SK-N-SH (cell line): ENCODE measurements at regions not wholly inside any gene's neighbourhood (a gene's known extent, or its start where the extent isn't known, plus 50 kb on each side); places are given as distances from the start of the nearest gene placed in this dataset.
"Not testable (repeated sequence)": the region's sequence is repeated elsewhere in the genome, so short reads cannot be mapped to it uniquely, and the experiment has no call there.

Experiments
- CTCF ChIA-PET: fragments of 300-600, 350-600 bp; formaldehyde crosslinking; extraction: SDS; loops from one replicate; lab custom pipeline; 2021; lab: Yijun Ruan, JAX
- POLR2A ChIA-PET: fragments of 350-600 bp; sonication (Branson Sonifier 250); formaldehyde crosslinking; extraction: SDS; loops from one replicate; lab custom pipeline; 2020; ENCODE audit warnings: antibody characterized with exemption, inconsistent platforms; lab: Yijun Ruan, JAX
- DNase-seq: peaks from one replicate; pipeline ENCODE4 v3.0.0; 2012
- H2AFZ ChIP-seq: fragments of 200-600 bp; sonication (generic); 2 replicates; pipeline ENCODE4 v1.8.1; 2016; ENCODE audit warnings: antibody characterized with exemption, mild to moderate bottlenecking, low read depth
- H3F3A ChIP-seq: fragments of 200-600 bp; sonication (generic); replicated peaks from 2 replicates; pipeline ENCODE3; 2016; ENCODE audit warnings: antibody characterized with exemption, mild to moderate bottlenecking; ENCODE audit not compliant: insufficient read depth
- H3K27ac ChIP-seq, 2 experiments: fragments of 200-500 bp in 1 of 2; fragments of 200-600 bp in 1 of 2; sonication (Bioruptor generic) in 1 of 2; sonication (generic), shearing (Covaris generic) in 1 of 2; 2 replicates each; pipeline versions ENCODE4 v1.5.1 to v1.6.1; 2014 to 2016; ENCODE audit warnings: low read depth in 2 of 2, inconsistent platforms in 1 of 2, low read length in 1 of 2, mild to moderate bottlenecking in 1 of 2, mixed read lengths in 1 of 2
- H3K27me3 ChIP-seq: fragments of 200-600 bp; sonication (generic), shearing (Covaris generic); 2 replicates; pipeline ENCODE4 v1.6.1; 2016; ENCODE audit warnings: mixed run types; ENCODE audit not compliant: insufficient read depth
- H3K36me3 ChIP-seq, 2 experiments: fragments of 200-500 bp in 1 of 2; fragments of 200-600 bp in 1 of 2; sonication (Bioruptor generic) in 1 of 2; sonication (generic) in 1 of 2; replicated peaks in 1 of 2; 2 replicates each; pipeline versions ENCODE3 to v1.5.1; 2014 to 2016; ENCODE audit warnings: low read length in 1 of 2, mild to moderate bottlenecking in 1 of 2; ENCODE audit not compliant: insufficient read depth in 2 of 2, control insufficient read depth in 1 of 2
- H3K4me1 ChIP-seq, 2 experiments: fragments of 200-500 bp in 1 of 2; fragments of 200-600 bp in 1 of 2; sonication (Bioruptor generic) in 1 of 2; sonication (generic), shearing (Covaris generic) in 1 of 2; 2 replicates each; pipeline versions ENCODE4 v1.5.1 to v1.6.1; 2014 to 2016; ENCODE audit warnings: low read depth in 1 of 2, low read length in 1 of 2, mixed run types in 1 of 2; ENCODE audit not compliant: insufficient read depth in 2 of 2, control insufficient read depth in 1 of 2
- H3K4me2 ChIP-seq: fragments of 200-600 bp; sonication (generic), shearing (Covaris generic); 2 replicates; pipeline ENCODE4 v1.6.1; 2017; ENCODE audit warnings: mixed run types
- H3K4me3 ChIP-seq, 2 experiments: fragments of 200-500 bp in 1 of 2; fragments of 200-600 bp in 1 of 2; sonication (Bioruptor generic) in 1 of 2; sonication (generic), shearing (Covaris generic) in 1 of 2; 2 replicates each; pipeline versions ENCODE4 v1.5.1 to v1.8.1; 2014 to 2016; ENCODE audit warnings: low read depth in 2 of 2, inconsistent platforms in 1 of 2, low read length in 1 of 2, mild to moderate bottlenecking in 1 of 2, mixed read lengths in 1 of 2, moderate library complexity in 1 of 2
- H3K79me2 ChIP-seq: fragments of 200-600 bp; sonication (generic); 2 replicates; pipeline ENCODE4 v1.8.1; 2017; ENCODE audit warnings: mild to moderate bottlenecking; ENCODE audit not compliant: insufficient read depth
- H3K9ac ChIP-seq: fragments of 200-600 bp; sonication (generic); 2 replicates; pipeline ENCODE4 v1.6.1; 2017; ENCODE audit warnings: mixed run types
- H3K9me2 ChIP-seq: fragments of 200-600 bp; sonication (generic); 2 replicates; pipeline ENCODE4 v1.6.1; 2017; ENCODE audit warnings: mixed run types
- H3K9me3 ChIP-seq: fragments of 200-600 bp; sonication (generic); 2 replicates; pipeline ENCODE4 v1.6.1; 2017; ENCODE audit warnings: mixed run types, mild to moderate bottlenecking, moderate library complexity
- H4K20me1 ChIP-seq: fragments of 200-600 bp; sonication (generic); 2 replicates; pipeline ENCODE4 v1.6.1; 2017; ENCODE audit warnings: mild to moderate bottlenecking, mixed run types; ENCODE audit not compliant: insufficient read depth
- WGBS: methylation state at CpG from one replicate; pipeline ENCODE4 v1.1.6; 2017; ENCODE audit warnings: low lambda C conversion rate; 5-methylcytosine and 5-hydroxymethylcytosine counted together

GRCh38 chr16:88260146-88260545 lies 122.6 kb upstream of the ZNF469 start:
- H3K9me3 ChIP-seq, H4K20me1 ChIP-seq, POLR2A ChIA-PET, H3K36me3 ChIP-seq, H3K4me3 ChIP-seq, H3K79me2 ChIP-seq, H3K9ac ChIP-seq, H2AFZ ChIP-seq, H3K9me2 ChIP-seq, H3K4me2 ChIP-seq, H3K27ac ChIP-seq, CTCF ChIA-PET, H3K27me3 ChIP-seq, H3F3A ChIP-seq: not testable (repeated sequence)
- peaks cover 0 to 30% of the 10 kb centered on the region in 2 experiments; a peak in 1 of 4 replicates for H3K4me1 ChIP-seq
- DNase-seq, result peak; percentile 3
- 95% methylated on average over 17 of the region's 17 CpGs for WGBS

DNA sequence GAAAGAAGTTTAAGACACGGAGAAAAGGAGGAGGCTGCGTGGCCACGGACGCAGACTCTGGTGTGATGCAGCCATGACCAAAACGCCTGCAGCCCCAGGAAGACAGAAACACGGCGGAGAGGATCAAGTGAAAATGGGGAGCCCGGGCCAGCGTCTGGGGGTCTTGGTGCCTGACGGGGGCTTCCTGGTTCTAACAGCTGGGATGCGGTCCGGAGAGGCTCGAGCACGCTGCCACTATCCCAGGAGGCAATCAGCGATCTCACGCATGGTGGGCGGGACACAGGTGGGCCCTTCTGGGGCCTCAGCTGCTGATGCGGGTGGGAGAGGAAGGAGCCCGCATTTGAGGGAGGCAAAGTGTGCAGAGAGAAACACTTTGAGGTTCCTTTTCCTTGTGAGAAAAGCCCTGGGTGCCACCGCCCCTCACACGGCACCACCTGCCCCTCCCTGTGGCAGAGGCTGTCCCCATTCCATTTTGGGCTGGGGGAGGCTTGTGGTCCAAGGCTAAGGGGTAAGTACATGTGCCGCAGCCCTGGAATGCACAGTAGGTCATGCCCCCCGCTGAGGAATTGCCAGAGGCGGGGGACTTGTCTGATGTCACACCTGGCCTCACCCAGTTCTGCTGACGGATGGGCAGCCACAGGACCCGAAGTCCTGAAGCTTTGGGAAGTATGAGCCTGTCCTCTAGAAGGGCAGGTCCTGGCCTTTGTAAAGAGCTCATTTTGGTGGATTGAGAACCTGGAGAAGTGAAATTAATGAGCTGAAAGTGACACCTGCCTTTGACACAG lies 121.7 kb upstream of the ZNF469 start:
- H3K9me2 ChIP-seq, H3K36me3 ChIP-seq, H3K9me3 ChIP-seq, H3K27me3 ChIP-seq, H3K4me3 ChIP-seq, H3K79me2 ChIP-seq, H3K27ac ChIP-seq, H2AFZ ChIP-seq, CTCF ChIA-PET, H3K4me2 ChIP-seq, H3F3A ChIP-seq, H4K20me1 ChIP-seq, POLR2A ChIA-PET, H3K9ac ChIP-seq: not testable (repeated sequence)
- 91% methylated on average over 18 of the region's 26 CpGs for WGBS
- H3K4me1 ChIP-seq, result peaks cover 0 to 36% of the 10 kb centered on the region in 2 experiments; a peak in 1 of 4 replicates
- DNase-seq, result peak; percentile 7

- H3K27ac ChIP-seq, result peak overlapping the region in 1 of 2 experiments; percentile 74; a peak in 1 of 4 replicates
- H3F3A ChIP-seq, H3K9ac ChIP-seq, H2AFZ ChIP-seq, H3K9me3 ChIP-seq, H3K79me2 ChIP-seq, H3K4me2 ChIP-seq, CTCF ChIA-PET, H3K36me3 ChIP-seq, H3K9me2 ChIP-seq, H3K27me3 ChIP-seq, H3K4me3 ChIP-seq, H4K20me1 ChIP-seq, POLR2A ChIA-PET: not testable (repeated sequence)
- DNase-seq, result peak; percentile 14
- 94% methylated on average over 14 of the region's 18 CpGs for WGBS
- peaks cover 0 to 42% of the 10 kb centered on the region in 2 experiments; a peak in 1 of 4 replicates for H3K4me1 ChIP-seq
These were observed 120.7 kb upstream of the ZNF469 start for GRCh38 chr16:88261814-88262605.

GRCh38 chr16:88262858-88263563 lies 119.7 kb upstream of the ZNF469 start:
- CTCF ChIA-PET, H3K9ac ChIP-seq, H3K27me3 ChIP-seq: not testable (repeated sequence)

DNA sequence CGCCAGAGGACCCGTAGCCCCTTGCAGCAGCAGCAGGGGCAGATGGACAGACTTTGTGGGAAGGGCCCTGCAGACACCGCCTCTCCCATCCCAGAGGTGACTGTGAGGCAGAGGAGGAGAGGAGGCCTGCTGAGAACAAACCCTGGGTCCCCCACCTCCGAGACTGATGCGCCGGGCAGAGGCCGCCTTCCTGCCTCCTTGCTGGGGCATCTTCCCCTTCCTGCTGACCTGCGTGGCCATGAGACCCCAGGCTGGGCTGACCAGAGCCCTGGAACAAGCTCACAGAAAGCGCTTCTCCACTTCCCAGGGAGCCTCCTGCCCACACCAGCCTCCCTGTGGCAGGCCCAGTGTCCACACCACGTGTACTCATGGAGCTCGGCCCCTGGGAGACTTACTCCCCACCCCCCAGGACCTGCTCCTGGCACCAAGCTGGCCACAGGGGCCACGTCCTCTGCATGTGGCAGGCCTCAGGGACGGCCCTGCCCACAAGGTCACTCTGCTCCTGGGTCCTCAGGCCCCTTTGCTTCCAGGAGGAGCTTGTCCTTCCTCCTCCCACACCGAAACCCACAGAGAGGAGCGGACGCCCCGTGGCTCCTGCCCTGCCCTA lies 119.0 kb upstream of the ZNF469 start:
- H3K9me3 ChIP-seq, H3K36me3 ChIP-seq, POLR2A ChIA-PET, H3K4me2 ChIP-seq, H4K20me1 ChIP-seq, CTCF ChIA-PET, H3K79me2 ChIP-seq, H3K4me3 ChIP-seq, H3K9ac ChIP-seq, H3K27me3 ChIP-seq, H2AFZ ChIP-seq, H3F3A ChIP-seq, H3K9me2 ChIP-seq: not testable (repeated sequence)
- WGBS, result 93% methylated on average over 10 of the region's 17 CpGs
- peaks cover 0 to 42% of the 10 kb centered on the region in 2 experiments; a peak in 1 of 4 replicates for H3K4me1 ChIP-seq
- peak overlapping the region in 1 of 2 experiments; percentile 82; a peak in 1 of 4 replicates for H3K27ac ChIP-seq
- peak; percentile 7 for DNase-seq

More at GRCh38 chr16:88262858-88263563, 119.7 kb upstream of the ZNF469 start:
- H3K27ac ChIP-seq, result peak overlapping the region in 1 of 2 experiments; percentile 82; a peak in 2 of 4 replicates
- H3K79me2 ChIP-seq, H3K36me3 ChIP-seq, H3K4me3 ChIP-seq, H4K20me1 ChIP-seq, POLR2A ChIA-PET, H2AFZ ChIP-seq, H3K4me2 ChIP-seq, H3K9me3 ChIP-seq, H3F3A ChIP-seq, H3K9me2 ChIP-seq: not testable (repeated sequence)
- peak; percentile 63 for DNase-seq
- WGBS, result 91% methylated on average over 28 of the region's 34 CpGs
- H3K4me1 ChIP-seq, result peaks cover 0 to 42% of the 10 kb centered on the region in 2 experiments; a peak in 1 of 4 replicates
